Heart left ventricle (tissue), 16 donors: ENCODE measurements at regions not wholly inside any gene's neighbourhood (a gene's known extent, or its start where the extent isn't known, plus 50 kb on each side); places are given as distances from the start of the nearest gene placed in this dataset.

Experiments used
- ATAC-seq, 4 donors: fragments of 200-7000 bp; cut with Tn5 transposase; one replicate each; pipeline ENCODE4 v1.9.1; 2020 to 2022; ENCODE audit warnings: moderate library complexity in 4 of 4, mild to moderate bottlenecking in 3 of 4, moderate number of reproducible peaks in 1 of 4
- DNase-seq, 5 donors: peaks; one replicate each; pipeline ENCODE4 v3.0.0-alpha.2; 2020
- H3K27ac ChIP-seq, 12 donors: fragments of 200-600 bp; sonication (generic) in 4 of 12; one replicate each; pipeline versions ENCODE4 v1.5.0 to v1.8.0; 2016 to 2022; ENCODE audit warnings: mild to moderate bottlenecking in 2 of 12
- H3K27me3 ChIP-seq, 9 donors: fragments of 200-600 bp; sonication (generic) in 2 of 9; one replicate each; pipeline versions ENCODE4 v1.5.1 to v1.8.0; 2016 to 2022; ENCODE audit warnings: mild to moderate bottlenecking in 3 of 9
- H3K36me3 ChIP-seq, 9 donors: fragments of 200-600 bp; sonication (generic) in 2 of 9; one replicate each; pipeline versions ENCODE4 v1.5.0 to v1.8.0; 2018 to 2022; ENCODE audit warnings: mild to moderate bottlenecking in 2 of 9
- H3K4me1 ChIP-seq, 12 donors: fragments of 200-600 bp; sonication (generic) in 4 of 12; one replicate each; pipeline versions ENCODE4 v1.5.0 to v1.8.0; 2016 to 2022; ENCODE audit warnings: mild to moderate bottlenecking in 3 of 12
- H3K4me3 ChIP-seq, 12 donors: fragments of 200-600 bp; sonication (generic) in 4 of 12; one replicate each; pipeline versions ENCODE4 v1.5.0 to v1.8.0; 2017 to 2022; ENCODE audit warnings: mild to moderate bottlenecking in 9 of 12, moderate library complexity in 4 of 12
- H3K9me3 ChIP-seq, 12 donors: fragments of 200-600 bp; sonication (generic) in 4 of 12; one replicate each; pipeline versions ENCODE4 v1.5.0 to v1.8.0; 2016 to 2022; ENCODE audit warnings: mild to moderate bottlenecking in 1 of 12
- POLR2A ChIP-seq, 2 donors: fragments of 450-650 bp; IDR thresholded peaks; one replicate each; pipeline ENCODE4 v1.6.1; 2017; ENCODE audit warnings: antibody characterized with exemption in 2 of 2, mild to moderate bottlenecking in 2 of 2, moderate library complexity in 2 of 2
- WGBS, 4 donors: extraction: QIAGEN DNeasy Blood & Tissue Kit in 2 of 4; methylation state at CpG; one replicate each; pipeline versions ENCODE4 v1.1.5 to v1.1.7; 2013 to 2018; 5-methylcytosine and 5-hydroxymethylcytosine counted together
- intact Hi-C, 10 donors: fragments of 100-400 bp; cut with DNase I; formaldehyde crosslinking; loops; one replicate each; pipeline versions ENCODE4 v1.11.1 to v1.14.2; 2022
- TF ChIP-seq, protein P1 (sequence below), 12 donors: fragments of 200-600 bp; sonication (generic) in 4 of 12; IDR thresholded peaks; one replicate each; pipeline versions ENCODE4 v1.5.0 to v1.8.0; 2018 to 2022; ENCODE audit warnings: antibody characterized with exemption in 12 of 12, mild to moderate bottlenecking in 5 of 12
- donor health status: ischemic (EF 13 %, LVEDD 7.1; RV severe dilation, severe dysfunction).
- donor health status: healthy with polysubstance abuse.
- donor health status: DM: no; HTN: yes; CAD: no.
- donor health status: DM: no; HTN: no; CAD: no.
- donor health status: ischemic (EF 25% LVEDD 6.9; RV normal size, moderate dysfunction).
- donor health status: ischemic (EF 25% LVEDD 5.7; RV mildly dilated, moderate dysfunction).
- donor health status: healthy.
- donor health status: DM: yes; HTN: yes; CAD: no.
- donor health status: ischemic (EF 35%, LVEDD 5.7; RV mildly dilated, moderate dysfunction).
- donor health status: nonischemic (EF 11% LVEDD 7.7; RV severe dilation, severe dysfunction).
- donor health status: DM: yes; HTN: yes; CAD: no.
- donor health status: PGD.
- donor health status: ischemic (EF 29% LVEDD 5.4; RV normal size, mild dysfunction).
- donor health status: nonischemic (EF 23%, LVEDD 6.1; RV moderate dilation, normal function).

DNA sequence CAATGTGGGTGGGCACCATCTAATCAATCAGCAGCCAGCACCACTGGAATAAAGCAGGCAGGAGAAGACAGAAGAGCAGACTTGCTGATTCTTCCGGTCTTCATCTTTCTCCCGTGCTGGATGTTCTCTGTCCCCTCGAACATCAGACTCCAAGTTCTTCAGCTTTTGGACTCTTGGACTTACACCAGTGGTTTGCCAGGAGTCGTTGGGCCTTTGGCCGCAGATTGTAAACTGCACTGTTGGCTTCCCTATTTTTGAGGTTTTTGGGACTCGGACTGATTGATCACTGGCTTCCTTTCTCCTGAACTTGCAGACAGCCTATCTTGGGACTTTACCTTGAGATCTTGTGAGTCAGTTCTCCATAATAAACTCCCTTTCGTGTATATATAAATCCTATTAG lies 292.8 kb downstream of the BCHE start:
- 82 to 90% (median 85%) methylated on average over 7 of the region's 7 CpGs for WGBS, 4 donors
- Histone ChIP-seq H3K27me3 (no peaks in the 10 kb centered on the region), H3K9me3 (peaks cover 0 to 4% (median 0%) of the 10 kb centered on the region in 12 donors), H3K4me1 (no peaks in the 10 kb centered on the region), H3K27ac (no peak overlapping the region), H3K36me3 (no peaks in the 10 kb centered on the region), H3K4me3 (no peak overlapping the region)
- intact Hi-C loops = no loop called here
- TF ChIP-seq POLR2A (IDR thresholded peaks at IDR 0.05) = no peak
- TF ChIP-seq, protein P1, sequence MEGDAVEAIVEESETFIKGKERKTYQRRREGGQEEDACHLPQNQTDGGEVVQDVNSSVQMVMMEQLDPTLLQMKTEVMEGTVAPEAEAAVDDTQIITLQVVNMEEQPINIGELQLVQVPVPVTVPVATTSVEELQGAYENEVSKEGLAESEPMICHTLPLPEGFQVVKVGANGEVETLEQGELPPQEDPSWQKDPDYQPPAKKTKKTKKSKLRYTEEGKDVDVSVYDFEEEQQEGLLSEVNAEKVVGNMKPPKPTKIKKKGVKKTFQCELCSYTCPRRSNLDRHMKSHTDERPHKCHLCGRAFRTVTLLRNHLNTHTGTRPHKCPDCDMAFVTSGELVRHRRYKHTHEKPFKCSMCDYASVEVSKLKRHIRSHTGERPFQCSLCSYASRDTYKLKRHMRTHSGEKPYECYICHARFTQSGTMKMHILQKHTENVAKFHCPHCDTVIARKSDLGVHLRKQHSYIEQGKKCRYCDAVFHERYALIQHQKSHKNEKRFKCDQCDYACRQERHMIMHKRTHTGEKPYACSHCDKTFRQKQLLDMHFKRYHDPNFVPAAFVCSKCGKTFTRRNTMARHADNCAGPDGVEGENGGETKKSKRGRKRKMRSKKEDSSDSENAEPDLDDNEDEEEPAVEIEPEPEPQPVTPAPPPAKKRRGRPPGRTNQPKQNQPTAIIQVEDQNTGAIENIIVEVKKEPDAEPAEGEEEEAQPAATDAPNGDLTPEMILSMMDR (IDR thresholded peaks at IDR 0.05) = no peak
- ATAC-seq = no peak
- DNase-seq = no peak

DNA sequence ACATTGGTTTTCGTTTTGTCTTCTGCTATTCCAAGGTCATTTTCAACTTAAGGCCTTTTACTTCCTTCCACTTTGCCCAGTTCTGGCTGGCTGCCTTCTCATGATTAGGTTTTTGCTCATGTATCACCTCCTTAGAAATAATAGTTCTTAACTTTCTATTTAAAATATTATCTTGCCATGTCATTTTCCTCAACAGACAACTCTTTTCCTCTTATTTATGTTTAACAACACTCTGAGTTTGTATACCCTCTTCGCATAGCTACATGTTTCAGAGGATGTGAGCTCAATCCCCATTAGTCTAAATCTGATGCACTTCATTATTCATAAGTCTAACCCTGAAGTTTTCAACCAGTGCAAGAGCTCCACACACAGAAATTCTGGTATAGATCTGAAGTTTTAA lies 299.1 kb downstream of the BCHE start:
- TF ChIP-seq, protein P1 (IDR thresholded peaks at IDR 0.05) = no peak
- TF ChIP-seq POLR2A (IDR thresholded peaks at IDR 0.05) = no peak
- H3K4me3 ChIP-seq = no peak overlapping the region
- no peak for DNase-seq
- H3K4me1 ChIP-seq = no peaks in the 10 kb centered on the region
- no peak for ATAC-seq
- no peaks in the 10 kb centered on the region for H3K36me3 ChIP-seq
- intact Hi-C loops = no loop called here
- no peak overlapping the region for H3K27ac ChIP-seq
- no peaks in the 10 kb centered on the region for H3K9me3 ChIP-seq
- H3K27me3 ChIP-seq = no peaks in the 10 kb centered on the region
- WGBS, 4 donors = 48 to 72% (median 57%) methylated on average over 2 of the region's 2 CpGs

DNA sequence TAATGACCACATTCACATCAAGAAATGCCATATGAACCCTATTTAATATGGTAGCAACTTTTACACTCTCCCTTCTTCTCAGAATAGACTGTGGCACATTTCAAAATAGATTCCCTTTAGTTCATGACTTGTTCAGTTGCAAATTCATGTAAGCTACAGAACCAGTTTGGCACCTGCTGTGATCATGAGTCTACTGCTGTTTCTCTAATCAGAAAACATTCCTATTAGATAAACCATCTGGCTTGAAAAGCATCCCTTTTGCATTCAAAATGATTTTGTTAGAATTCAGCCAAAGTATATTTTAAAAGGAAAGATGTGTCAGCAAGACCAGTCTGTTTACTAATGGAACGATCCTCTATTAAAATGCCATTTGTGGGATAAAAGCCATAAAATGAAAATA lies 304.4 kb downstream of the BCHE start:
- TF ChIP-seq POLR2A (IDR thresholded peaks at IDR 0.05) = no peak
- TF ChIP-seq, protein P1 (IDR thresholded peaks at IDR 0.05) = no peak
- DNase-seq (no peak), ATAC-seq (no peak)
- no peak overlapping the region for H3K27ac ChIP-seq
- no peaks in the 10 kb centered on the region for H3K9me3 ChIP-seq
- WGBS, 4 donors = 84 to 89% (median 88%) methylated on average over 1 of the region's 1 CpG
- no peaks in the 10 kb centered on the region for H3K27me3 ChIP-seq
- no peaks in the 10 kb centered on the region for H3K36me3 ChIP-seq
- H3K4me3 ChIP-seq = no peak overlapping the region
- H3K4me1 ChIP-seq = no peaks in the 10 kb centered on the region
- intact Hi-C loops = no loop called here

DNA sequence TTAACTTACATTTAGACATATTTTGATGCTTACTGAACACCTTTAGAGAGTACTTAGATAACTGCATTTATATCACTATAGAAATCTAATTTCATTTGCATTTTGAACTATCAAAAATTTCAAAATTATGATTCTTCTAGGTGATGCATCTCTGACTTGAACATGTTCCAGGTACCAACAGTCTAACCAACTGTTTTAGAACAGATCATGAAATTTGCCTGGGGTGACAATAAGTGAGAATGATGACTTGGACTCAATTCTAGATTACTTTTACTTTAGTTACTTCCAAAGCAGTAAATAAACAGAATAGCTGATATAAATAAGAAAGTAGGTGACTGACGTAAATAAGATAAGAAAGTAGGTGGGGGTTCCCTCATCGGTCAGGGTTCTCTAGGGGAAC lies 307.8 kb downstream of the BCHE start:
- Histone ChIP-seq H3K36me3 (no peaks in the 10 kb centered on the region), H3K4me1 (no peaks in the 10 kb centered on the region), H3K27ac (no peak overlapping the region), H3K9me3 (no peaks in the 10 kb centered on the region), H3K4me3 (no peak overlapping the region), H3K27me3 (no peaks in the 10 kb centered on the region)
- WGBS, 4 donors = 71 to 78% (median 72%) methylated on average over 2 of the region's 2 CpGs
- TF ChIP-seq POLR2A (IDR thresholded peaks at IDR 0.05) = no peak
- TF ChIP-seq, protein P1 (IDR thresholded peaks at IDR 0.05) = no peak
- ATAC-seq (no peak), DNase-seq (no peak)
- intact Hi-C loops = no loop called here
